IPS-18a (cell line): ENCODE measurements at regions not wholly inside any gene's neighbourhood (a gene's known extent, or its start where the extent isn't known, plus 50 kb on each side); places are given as distances from the start of the nearest gene placed in this dataset.

Source experiments
- H3K27ac ChIP-seq: one replicate; pipeline ENCODE4 v1.5.1; 2013; ENCODE audit warnings: low read length
- H3K27me3 ChIP-seq: one replicate; pipeline ENCODE4 v1.6.1; 2013; ENCODE audit warnings: mild to moderate bottlenecking, low read length; ENCODE audit not compliant: control insufficient read depth, insufficient read depth
- H3K36me3 ChIP-seq: one replicate; pipeline ENCODE4 v1.6.1; 2013; ENCODE audit warnings: low read depth, low read length; ENCODE audit not compliant: control insufficient read depth
- H3K4me1 ChIP-seq: one replicate; pipeline ENCODE4 v1.6.1; 2013; ENCODE audit warnings: low read depth, low read length; ENCODE audit not compliant: control insufficient read depth
- H3K4me3 ChIP-seq: one replicate; pipeline ENCODE4 v1.5.1; 2013; ENCODE audit warnings: low read length
- H3K9ac ChIP-seq: one replicate; pipeline ENCODE4 v1.6.1; 2013; ENCODE audit warnings: mild to moderate bottlenecking, low read length, moderate library complexity
- H3K9me3 ChIP-seq: one replicate; pipeline ENCODE4 v1.6.1; 2013; ENCODE audit warnings: low read depth, low read length; ENCODE audit not compliant: control insufficient read depth

DNA sequence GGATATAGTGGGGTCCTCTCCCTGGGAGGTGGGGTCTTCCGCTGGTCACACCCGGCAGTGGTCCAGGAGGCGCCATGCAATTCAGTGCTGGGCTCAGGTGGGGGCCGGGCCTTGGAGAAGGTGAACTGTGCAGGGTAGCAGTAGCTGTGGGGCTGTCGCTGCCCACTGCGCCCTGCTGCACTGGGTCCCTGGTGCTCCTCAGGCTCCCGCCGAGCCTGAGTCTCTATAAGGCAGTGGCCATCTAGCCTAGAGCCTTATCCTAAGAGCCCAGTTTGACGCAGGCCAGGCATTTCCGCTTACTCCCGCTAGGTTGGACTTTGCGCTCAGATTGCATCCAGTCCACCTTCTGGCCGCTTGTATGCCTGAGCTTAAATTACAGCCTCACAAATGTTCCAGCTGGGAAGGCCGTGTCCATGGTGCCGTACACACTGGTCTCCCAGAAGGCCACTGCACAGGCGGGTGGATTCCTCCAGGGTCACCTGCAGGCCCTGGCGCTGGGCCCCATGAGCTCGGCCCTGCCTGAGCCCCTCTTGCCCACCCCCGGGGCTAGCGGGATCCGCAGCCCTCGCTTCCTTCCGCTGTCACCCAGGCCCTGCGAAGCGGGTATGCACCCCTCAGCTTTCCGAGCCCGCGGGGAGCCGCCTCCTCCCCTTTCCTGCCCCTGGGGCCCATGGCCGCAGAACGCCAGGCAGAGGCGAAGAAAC, 1762.2 kb downstream of the TP53TG3F start:
- no peaks in the 10 kb centered on the region for H3K4me1 ChIP-seq
- peaks cover 53% of the 10 kb centered on the region for H3K9me3 ChIP-seq
- no peak overlapping the region for H3K9ac ChIP-seq
- H3K36me3 ChIP-seq, result no peaks in the 10 kb centered on the region
- H3K27me3 ChIP-seq, result no peaks in the 10 kb centered on the region
- no peak overlapping the region for H3K27ac ChIP-seq
- H3K4me3 ChIP-seq, result no peak overlapping the region

DNA sequence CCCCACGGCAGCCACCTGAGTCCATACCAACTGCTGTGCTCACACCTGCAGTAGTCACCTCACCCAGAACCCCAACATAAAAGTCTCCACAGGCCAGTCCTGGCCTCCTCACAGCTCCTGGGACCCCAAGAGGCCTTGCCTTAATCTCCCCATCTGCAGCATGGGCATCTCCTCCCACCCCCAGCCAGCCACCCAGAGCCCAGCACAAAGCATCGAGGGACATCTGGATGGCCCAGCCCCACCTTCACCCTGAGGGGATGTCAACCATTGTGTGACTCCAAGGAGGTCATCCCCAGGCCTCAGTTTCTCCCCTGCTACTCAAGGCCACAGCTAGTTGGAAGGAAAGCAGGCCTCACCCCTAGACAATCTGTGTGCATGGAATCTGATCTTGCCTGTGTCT, 1775.3 kb downstream of the TP53TG3F start:
- peaks cover 69% of the 10 kb centered on the region for H3K9me3 ChIP-seq
- H3K9ac ChIP-seq, result no peak overlapping the region
- H3K27ac ChIP-seq, result no peak overlapping the region
- H3K4me1 ChIP-seq, result no peaks in the 10 kb centered on the region
- H3K27me3 ChIP-seq, result no peaks in the 10 kb centered on the region
- no peak overlapping the region for H3K4me3 ChIP-seq
- H3K36me3 ChIP-seq, result no peaks in the 10 kb centered on the region

DNA sequence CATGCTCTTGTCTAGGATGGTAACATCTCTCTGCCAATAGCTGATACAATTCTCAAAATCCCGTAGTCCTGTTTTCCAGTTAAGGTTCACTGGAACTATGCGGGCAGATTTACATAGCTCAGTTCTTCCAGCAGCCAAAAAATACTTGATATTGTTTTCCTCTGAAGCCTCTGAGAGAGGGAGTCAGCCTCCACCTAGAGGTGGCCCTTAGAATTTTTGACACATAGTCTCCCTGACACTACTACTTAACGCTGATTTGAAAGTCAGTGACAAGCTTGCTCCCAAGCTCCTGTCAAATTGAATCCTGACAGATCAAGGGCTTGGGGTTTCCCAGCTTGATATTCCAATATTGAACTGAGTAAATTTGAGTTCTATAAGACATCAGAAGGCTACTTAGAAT, 1780.1 kb downstream of the TP53TG3F start:
- H3K4me1 ChIP-seq, result no peaks in the 10 kb centered on the region
- no peak overlapping the region for H3K9ac ChIP-seq
- H3K36me3 ChIP-seq, result no peaks in the 10 kb centered on the region
- H3K27ac ChIP-seq, result no peak overlapping the region
- H3K4me3 ChIP-seq, result no peak overlapping the region
- H3K9me3 ChIP-seq, result peaks cover 91% of the 10 kb centered on the region
- no peaks in the 10 kb centered on the region for H3K27me3 ChIP-seq

DNA sequence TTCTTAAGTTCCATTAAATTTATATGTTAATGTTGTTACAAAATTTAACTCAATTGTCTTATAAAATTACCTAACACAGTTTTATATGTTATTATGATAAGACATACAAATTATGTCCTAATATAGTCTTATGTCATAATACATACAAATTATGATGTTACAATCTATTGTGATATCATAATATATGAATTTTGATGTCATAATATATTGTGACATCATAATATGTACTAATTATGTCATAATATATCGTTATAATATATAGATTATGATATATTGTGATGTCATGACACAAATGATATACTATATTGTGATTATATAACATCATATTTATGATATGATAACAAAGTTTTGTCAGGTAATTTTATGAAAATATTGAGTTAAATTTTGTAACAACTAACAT, 1789.6 kb downstream of the TP53TG3F start:
- Histone ChIP-seq H3K27ac (no peak overlapping the region), H3K4me3 (no peak overlapping the region), H3K27me3 (no peaks in the 10 kb centered on the region), H3K36me3 (no peaks in the 10 kb centered on the region), H3K4me1 (no peaks in the 10 kb centered on the region), H3K9ac (no peak overlapping the region), H3K9me3 (peaks cover 52% of the 10 kb centered on the region)

DNA sequence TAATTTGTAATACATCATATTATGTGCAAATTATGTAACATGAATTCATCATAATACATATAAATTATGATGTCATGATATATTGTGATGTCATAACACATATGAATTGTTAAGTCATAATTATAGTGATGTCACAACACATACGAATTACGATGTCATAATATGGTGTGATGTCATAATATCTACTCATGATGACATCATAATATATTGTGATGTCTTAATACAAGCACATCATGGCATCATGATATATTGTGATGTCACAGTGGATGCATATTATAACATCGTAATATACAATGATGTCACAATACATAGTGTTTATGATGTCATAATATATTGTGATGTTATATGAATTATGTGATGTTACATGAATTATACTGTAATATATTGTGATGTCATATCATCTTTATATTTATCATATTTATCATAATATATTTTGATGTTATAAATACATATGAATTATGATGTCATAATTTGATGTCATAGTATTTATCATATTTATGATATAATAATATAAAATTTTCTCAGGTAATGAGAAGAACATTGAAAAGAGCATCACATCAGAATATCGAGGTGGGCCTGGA, 1793.0 kb downstream of the TP53TG3F start:
- Histone ChIP-seq H3K36me3 (no peaks in the 10 kb centered on the region), H3K4me1 (no peaks in the 10 kb centered on the region)

DNA sequence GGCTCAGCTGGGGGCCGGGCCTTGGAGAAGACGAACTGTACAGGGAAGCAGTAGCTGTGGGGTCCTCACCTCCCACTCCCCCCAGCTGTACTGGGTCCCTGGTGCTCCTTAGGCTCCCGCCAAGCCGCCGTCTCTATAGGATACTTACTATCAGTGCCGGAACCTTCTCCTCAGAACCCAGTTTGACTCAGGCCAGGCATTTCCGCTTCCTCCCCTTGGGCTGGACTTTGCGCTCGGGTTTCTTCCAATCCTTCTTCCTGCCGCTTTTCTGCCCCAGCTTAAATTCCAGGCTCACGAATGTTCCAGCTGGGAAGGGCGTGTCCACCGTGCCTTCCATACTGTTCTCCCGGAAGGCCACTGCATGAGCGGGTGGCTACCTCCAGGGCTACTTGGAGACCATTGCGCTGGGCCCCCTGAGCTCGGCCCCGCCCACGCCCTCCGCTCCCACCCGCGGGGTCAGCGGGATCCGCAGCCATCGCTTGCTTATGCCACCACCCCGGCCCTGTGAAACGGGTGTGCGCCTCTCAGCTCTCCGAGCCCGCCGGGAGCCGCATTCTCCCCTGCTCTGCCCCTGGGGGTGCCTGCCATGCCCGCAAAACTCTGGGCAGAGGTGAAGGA, 1795.9 kb downstream of the TP53TG3F start:
- no peaks in the 10 kb centered on the region for H3K36me3 ChIP-seq
- H3K9ac ChIP-seq, result no peak overlapping the region
- H3K4me1 ChIP-seq, result no peaks in the 10 kb centered on the region
- H3K27ac ChIP-seq, result no peak overlapping the region
- H3K9me3 ChIP-seq, result peaks cover 71% of the 10 kb centered on the region
- no peaks in the 10 kb centered on the region for H3K27me3 ChIP-seq
- H3K4me3 ChIP-seq, result no peak overlapping the region

More for the DNA sequence above, 1793.0 kb downstream of the TP53TG3F start:
- H3K27me3 ChIP-seq, result no peaks in the 10 kb centered on the region
- peaks cover 52% of the 10 kb centered on the region for H3K9me3 ChIP-seq
- no peak overlapping the region for H3K9ac ChIP-seq
- no peak overlapping the region for H3K27ac ChIP-seq
- no peak overlapping the region for H3K4me3 ChIP-seq

DNA sequence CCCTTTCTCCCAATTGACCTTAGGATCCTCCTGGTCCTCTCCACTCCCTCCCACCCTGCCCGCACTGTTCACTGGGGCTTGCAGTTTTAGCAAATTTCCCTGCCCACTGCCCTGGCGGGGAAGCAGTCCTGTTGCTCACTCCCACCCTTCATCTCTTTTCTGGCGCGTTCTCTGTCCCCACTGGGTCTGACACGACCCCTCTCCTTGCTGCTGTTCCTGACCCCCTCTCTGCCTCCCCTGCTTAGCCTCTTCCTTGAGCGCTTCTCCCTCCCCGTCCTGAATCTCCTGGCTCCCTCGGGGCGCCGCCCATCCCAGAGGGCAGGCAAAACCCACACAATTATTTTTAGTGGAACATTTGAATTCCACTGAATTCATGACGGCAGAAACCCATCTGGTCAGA, 1796.4 kb downstream of the TP53TG3F start:
- no peaks in the 10 kb centered on the region for H3K36me3 ChIP-seq
- H3K9me3 ChIP-seq, result peaks cover 74% of the 10 kb centered on the region
- no peaks in the 10 kb centered on the region for H3K4me1 ChIP-seq
- no peak overlapping the region for H3K4me3 ChIP-seq
- H3K27ac ChIP-seq, result no peak overlapping the region
- H3K27me3 ChIP-seq, result no peaks in the 10 kb centered on the region
- no peak overlapping the region for H3K9ac ChIP-seq

DNA sequence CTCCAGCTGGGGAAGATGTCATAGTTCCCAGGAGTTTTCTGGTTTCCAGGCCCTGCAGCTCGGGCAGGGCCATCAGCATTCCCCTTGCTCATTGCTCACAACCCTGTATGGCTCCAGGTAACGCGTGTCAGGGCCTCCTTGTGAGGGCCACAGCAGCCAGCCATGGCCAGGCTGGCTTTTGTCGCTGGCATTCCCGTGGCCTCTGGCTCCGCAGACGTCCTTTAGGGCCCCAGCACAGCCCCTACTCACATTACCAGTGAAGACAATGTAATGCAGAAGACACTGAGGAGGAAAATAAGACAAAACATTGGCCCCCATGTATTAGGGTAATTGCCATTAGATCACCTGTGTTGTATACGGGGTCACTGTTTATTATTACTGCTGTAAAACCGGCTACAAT, 1799.0 kb downstream of the TP53TG3F start:
- H3K4me3 ChIP-seq, result no peak overlapping the region
- H3K36me3 ChIP-seq, result no peaks in the 10 kb centered on the region
- no peak overlapping the region for H3K9ac ChIP-seq
- H3K4me1 ChIP-seq, result no peaks in the 10 kb centered on the region
- no peaks in the 10 kb centered on the region for H3K27me3 ChIP-seq
- H3K27ac ChIP-seq, result no peak overlapping the region
- H3K9me3 ChIP-seq, result peaks cover 83% of the 10 kb centered on the region

DNA sequence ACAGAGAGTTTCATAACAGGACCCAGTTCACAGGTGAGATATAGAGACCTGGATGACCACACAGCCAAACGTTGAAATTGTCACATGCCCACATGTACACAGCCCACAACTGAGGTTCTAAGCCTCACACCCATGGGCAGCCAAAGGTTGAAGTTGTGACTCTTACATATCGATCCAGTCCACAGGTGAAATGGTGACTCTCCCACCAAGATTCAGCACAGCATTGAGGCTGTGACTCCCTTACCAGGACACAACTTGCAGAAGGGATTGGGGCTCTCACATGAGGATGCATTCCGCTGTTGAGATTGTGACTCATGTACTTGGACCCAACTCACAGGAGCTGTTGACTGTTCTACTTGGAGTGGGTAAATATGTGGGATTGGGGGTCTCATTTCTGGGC, 1836.4 kb downstream of the TP53TG3F start:
- Histone ChIP-seq H3K9me3 (peaks cover 68% of the 10 kb centered on the region), H3K4me3 (no peak overlapping the region), H3K4me1 (no peaks in the 10 kb centered on the region)

DNA sequence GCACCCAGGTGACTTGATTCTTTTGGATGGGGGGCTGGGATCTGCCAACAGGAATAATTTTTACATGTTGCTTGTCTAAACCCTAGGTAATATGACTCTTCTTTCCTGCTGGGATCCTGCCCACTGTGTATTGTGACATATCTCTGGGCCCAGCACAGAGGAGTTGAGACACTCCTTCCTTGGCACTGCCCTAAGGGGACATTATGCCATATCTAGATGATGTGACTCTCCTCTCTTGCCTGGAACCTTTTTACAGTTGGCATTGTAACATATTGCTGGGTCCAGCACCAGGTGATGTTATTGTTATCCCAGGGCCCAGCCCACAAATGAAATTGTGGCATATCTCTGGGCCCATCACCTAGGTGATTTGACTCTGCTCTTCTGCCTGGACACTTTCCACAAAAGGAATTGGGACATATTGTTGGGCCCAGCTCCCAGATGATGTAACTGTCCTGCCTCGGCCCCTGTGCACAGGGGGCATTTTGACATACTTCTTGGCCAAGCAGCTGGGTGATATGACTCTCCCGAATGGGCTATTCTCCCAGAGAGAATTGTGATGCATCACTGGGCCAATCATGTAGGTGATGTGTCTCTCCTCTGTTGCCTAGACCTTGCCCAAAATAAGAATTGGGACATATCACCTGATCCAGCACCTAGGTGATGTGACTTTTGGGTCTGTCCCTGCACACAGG, 1837.7 kb downstream of the TP53TG3F start:
- Histone ChIP-seq H3K27me3 (no peaks in the 10 kb centered on the region), H3K4me1 (no peaks in the 10 kb centered on the region), H3K9me3 (peaks cover 79% of the 10 kb centered on the region), H3K9ac (no peak overlapping the region), H3K36me3 (no peaks in the 10 kb centered on the region), H3K4me3 (no peak overlapping the region), H3K27ac (no peak overlapping the region)

More for the DNA sequence above, 1836.4 kb downstream of the TP53TG3F start:
- Histone ChIP-seq H3K27ac (no peak overlapping the region), H3K9ac (no peak overlapping the region), H3K27me3 (no peaks in the 10 kb centered on the region), H3K36me3 (no peaks in the 10 kb centered on the region)

DNA sequence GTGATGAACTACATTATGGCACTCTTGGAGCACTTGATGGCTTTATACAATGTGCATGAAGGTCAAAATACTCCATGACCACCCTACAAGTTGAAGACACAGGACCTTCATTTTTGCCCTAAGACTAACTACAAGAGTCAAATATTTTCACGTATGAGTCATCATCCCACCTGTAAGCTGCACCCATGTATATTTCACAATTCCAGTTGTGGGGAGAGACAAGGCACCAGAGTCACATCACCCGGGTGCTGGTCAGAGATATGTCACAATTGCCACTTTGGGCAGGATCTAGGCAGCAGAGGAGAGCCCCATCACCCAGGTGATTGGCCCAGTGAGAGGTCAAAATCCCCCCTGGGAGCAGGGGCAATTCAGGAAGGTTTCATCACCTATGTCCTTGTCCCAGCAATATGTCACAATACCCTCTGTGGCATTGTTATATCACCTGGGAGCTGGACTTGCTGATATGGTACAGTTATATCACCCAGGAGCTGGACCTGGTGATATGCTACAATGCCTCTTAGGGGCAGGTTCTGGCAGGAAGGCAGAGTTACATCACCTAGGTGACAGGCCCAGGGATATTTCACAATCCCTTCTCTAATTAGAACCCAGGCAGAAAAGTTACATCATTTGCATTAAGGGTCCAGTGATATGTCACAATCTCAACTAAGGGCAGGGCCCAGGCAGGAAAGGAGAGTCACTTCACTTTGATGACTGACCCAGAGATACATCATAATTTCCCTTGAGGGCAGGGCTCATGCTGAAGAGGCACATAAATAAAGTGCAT, 1839.2 kb downstream of the TP53TG3F start:
- Histone ChIP-seq H3K27ac (no peak overlapping the region), H3K9me3 (peaks cover 90% of the 10 kb centered on the region), H3K4me1 (no peaks in the 10 kb centered on the region), H3K9ac (no peak overlapping the region), H3K36me3 (no peaks in the 10 kb centered on the region), H3K27me3 (no peaks in the 10 kb centered on the region), H3K4me3 (no peak overlapping the region)
